NCI-H2227 (cell line): ENCODE measurements at regions not wholly inside any gene's neighbourhood (a gene's known extent, or its start where the extent isn't known, plus 50 kb on each side); places are given as distances from the start of the nearest gene placed in this dataset.

ENCODE experiments used
- DNase-seq: peaks from one replicate; lab custom pipeline; 2025; ENCODE audit not compliant: unreplicated experiment; lab: John Stamatoyannopoulos, UW

GRCh38 chr15:91471468-91471867, 371.4 kb downstream of the SV2B start:
- DNase-seq, result no peak

- no peak for DNase-seq
These were observed 372.3 kb downstream of the SV2B start for GRCh38 chr15:91472316-91472756.

DNA sequence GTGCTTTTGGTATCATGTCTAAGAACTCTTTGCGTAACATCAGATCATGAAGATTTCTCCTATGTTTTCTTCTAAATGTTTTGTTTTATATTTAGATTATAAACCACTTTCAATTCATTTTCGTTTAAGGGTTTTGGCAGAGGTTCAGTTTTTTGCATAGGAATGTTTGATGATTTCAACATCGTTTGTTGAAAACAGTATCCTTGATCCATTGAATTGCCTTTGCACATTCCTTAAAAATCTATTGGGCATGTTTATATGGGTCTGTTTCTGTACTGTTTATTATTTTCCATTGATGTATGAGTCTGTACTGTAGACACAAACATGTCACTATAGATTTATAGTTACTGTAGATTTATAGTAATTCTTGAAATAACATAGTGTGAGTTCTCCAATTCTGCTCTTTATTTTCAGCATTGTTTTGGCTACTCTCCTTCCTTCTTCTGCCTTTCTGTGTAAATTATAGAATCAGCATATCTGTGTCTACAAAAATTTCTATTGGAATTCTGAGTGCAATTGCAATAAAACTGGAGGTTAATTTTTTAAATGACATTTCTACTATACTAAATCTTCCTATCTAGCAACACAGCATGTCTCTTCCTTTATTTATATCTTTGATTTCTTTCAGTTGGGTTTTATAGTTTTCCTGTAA, 374.0 kb downstream of the SV2B start:
- DNase-seq, result no peak

DNA sequence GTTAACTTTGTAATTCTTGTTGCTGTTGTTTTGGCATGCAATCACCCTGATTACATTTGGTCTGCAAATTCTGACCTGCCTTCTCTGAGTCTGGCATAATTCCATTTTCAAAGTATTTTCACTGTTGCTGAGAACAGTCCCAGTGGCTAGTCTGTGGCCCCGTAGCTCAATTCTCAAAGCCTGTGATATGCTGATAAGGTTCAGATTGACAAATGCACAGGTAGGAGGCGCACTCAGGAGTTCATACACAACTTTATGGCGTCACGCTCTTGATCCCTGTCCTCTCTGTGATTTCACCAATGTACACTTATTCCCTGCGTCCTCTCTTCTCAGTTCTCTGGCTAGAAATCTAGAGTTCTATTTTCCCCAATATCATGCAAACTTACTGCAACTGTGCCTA, 376.6 kb upstream of the SLCO3A1 start:
- no peak for DNase-seq

DNA sequence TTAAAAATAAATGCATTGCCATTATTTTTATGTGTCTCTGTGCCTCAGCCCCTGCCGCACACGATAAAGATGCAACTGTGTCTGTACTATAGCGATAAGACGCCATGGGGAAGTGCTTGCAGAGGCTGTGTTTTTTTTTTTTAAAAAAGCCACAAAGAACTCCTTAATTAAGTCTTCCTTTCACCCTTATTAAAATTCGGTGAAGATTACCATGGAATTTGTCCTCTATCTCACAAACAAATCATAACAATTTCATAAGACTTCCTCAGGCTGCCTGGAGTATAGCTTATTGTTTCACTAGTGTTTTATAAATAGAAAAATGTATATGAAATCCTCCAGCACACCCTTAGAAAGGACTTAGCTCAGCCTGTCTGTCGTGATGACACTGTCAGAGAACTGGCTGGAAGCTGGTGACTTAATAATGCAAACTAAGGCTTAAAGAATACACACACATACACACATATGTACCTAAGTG, 374.8 kb upstream of the SLCO3A1 start:
- no peak for DNase-seq

- DNase-seq, result no peak
These were observed 373.1 kb upstream of the SLCO3A1 start for GRCh38 chr15:91480426-91480825.

GRCh38 chr15:91482799-91483198, 370.7 kb upstream of the SLCO3A1 start:
- no peak for DNase-seq

GRCh38 chr15:91484141-91484540, 369.4 kb upstream of the SLCO3A1 start:
- no peak for DNase-seq

DNA sequence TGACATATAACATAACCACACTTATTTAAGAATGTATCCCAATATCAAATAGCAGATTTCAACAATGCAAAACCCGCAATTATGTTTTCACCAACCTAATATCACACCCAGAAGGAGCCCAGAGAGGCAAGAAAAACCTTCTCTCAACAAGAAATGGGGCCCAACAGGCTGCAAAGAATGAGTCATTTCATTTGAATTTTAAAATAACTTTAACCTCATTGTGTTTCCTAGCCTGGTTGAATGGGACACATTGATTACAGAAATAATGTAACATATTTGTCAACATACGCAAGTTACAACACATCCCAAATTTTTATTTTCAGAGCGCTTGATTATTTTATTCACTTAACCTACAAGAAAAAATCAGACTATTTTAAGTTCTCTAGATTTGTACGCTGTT, 365.1 kb upstream of the SLCO3A1 start:
- no peak for DNase-seq

DNA sequence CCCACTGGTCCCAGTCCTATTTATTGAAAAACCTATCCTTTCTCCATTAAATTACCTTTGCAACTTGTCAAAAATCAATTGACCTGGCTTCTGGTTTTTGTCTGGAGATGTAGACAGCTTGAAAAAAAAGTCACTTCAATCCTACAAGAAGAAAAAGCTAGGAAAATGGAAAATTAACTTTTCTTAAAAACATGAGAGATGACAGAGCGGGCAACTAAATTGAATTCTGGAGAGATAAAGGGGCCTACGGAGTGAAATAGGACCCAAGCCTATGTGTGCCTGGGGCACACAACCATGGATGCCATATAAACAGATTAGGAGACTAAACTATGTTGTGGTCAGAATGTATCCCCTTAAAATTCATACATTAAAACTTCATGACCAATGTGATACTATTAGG, 363.3 kb upstream of the SLCO3A1 start:
- no peak for DNase-seq

- no peak for DNase-seq
These were observed 362.2 kb upstream of the SLCO3A1 start for GRCh38 chr15:91491101-91491950.

DNA sequence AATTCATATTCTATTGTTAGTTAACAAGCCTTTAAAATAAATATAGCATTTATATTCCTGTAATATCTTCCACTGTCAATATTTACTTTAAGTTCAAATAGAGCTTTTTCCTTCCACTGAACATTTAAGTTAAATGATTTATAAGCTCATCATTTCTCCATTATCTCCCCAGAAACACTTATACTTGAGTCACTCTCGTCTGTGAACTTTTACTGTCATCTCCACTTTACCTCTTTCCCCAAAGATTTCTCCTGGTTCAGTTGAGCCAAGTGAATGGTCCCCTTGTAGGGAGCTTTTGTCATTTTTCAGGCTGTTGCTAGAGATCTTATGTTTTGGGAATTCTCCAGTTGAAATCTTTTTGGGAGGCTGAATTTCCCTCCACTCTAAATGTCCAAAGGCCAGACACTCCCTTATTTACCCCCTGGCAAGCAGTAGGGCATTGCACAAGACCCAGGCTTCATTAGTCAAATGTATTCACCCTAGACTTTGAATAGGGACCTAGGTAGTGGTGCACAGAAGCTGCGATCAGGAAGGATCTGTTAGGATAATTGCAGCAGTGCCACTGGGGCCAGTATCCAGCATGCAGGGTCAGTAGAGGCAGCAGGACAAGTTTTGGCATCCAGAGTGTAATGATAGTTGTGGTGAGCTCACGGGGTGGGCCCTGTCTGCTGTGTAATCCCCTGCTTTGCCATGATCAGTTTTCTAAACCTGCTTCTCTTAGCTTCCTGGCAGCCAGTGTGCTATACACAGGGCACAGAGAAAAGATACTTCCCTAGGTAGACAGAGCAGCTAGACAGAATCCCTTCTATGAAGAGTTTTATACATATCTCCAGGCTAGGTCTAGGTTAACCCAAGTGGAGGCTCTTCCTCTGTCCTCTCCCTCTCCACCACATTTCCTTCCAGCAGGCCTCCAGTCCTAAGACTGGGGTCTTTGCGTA, 356.5 kb upstream of the SLCO3A1 start:
- DNase-seq, result no peak

GRCh38 chr15:91498046-91498748, 355.3 kb upstream of the SLCO3A1 start:
- no peak for DNase-seq

DNA sequence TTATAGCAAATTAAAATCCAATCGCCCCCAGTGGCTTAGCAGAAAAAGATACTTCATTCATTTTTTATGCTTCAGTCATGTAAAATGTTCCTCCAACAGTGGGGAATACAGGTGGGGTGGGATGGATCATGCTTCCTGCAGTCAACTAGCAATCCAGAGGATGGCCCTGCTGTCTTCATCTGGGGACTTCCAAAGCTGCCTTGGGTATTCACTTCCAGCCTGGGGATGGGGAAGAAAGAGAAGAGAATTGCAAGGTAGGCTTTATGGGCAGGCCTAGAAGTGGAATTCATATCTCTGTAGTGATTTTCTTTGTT, 354.8 kb upstream of the SLCO3A1 start:
- no peak for DNase-seq

- no peak for DNase-seq
These were observed 353.6 kb upstream of the SLCO3A1 start for GRCh38 chr15:91499774-91500383.

DNA sequence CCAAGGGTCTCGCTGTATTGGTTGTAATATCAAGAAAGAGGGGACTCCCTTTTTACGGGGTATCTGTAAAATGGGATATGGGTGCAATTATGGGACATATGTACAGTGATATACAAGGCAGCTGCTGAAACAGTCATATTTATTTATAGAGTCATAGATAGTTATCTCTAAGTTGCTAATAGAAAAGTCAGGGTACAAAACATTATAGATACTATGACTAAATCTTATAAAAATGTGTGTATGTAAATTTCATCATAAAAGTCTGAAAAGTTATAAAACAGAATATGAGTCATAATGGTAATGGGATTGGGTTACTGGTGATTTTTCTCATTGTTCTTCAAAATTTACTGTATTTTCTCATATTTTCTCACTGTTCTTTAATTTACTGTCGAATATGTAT, 344.9 kb upstream of the SLCO3A1 start:
- no peak for DNase-seq

DNA sequence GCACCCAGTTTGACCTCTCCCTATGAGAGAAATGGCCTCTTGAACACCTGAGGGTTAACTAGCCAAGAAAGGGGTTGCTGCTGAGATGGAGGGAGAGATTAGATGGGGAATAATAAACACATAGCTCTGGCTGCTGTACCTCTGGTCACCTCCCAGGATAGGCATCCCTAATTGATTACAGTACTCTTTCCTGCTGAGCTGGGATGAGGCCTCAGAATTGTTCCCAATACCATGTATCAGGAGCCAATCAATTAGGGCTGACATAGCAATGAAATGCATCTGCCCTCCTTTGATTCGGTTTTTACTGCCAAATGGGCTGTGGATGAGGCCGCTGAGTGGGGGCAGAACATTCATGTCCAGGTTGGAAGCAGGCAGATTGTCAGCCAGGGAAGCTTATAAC, 339.4 kb upstream of the SLCO3A1 start:
- no peak for DNase-seq

- no peak for DNase-seq
These were observed 338.2 kb upstream of the SLCO3A1 start for GRCh38 chr15:91515188-91515754.

GRCh38 chr15:91516866-91517265, 336.6 kb upstream of the SLCO3A1 start:
- DNase-seq, result no peak
